GM21367 (cell line): ENCODE measurements at regions not wholly inside any gene's neighbourhood (a gene's known extent, or its start where the extent isn't known, plus 50 kb on each side); places are given as distances from the start of the nearest gene placed in this dataset.
A peak's percentile ranks its signal among the peaks of the same experiment; 100 is the strongest.

Source experiments
- ATAC-seq: cut with Tn5 transposase; IDR thresholded peaks from one replicate; pipeline ENCODE4 v1.9.1; 2021; ENCODE audit not compliant: unreplicated experiment

DNA sequence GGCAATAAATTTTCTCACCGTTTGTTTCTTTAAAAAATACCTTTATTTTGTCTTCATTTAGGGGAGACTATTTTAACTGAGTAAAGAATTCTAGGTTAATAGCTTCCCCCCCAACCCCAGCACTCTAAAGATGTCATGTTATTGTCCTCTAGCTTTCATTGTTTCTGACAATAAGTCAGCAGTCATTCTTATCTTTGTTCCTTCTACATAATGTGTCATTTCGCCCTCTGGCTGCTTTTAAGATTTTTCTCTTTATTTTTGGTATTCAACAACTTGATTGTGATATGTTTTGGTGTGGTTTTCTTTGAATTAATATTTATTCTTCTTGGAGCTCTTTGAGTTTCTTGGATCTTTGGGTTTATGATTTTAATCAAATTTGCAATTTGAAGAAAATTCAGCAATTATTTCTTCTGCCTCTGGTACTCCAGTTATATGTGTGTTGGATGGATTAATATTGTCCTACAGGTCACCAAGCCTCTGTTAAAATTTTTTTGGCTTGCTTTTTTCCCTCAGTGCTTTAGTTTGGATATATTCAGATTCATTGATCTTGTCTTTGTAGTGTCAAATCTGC, 64.6 kb upstream of the ELN start:
- ATAC-seq: no peak

DNA sequence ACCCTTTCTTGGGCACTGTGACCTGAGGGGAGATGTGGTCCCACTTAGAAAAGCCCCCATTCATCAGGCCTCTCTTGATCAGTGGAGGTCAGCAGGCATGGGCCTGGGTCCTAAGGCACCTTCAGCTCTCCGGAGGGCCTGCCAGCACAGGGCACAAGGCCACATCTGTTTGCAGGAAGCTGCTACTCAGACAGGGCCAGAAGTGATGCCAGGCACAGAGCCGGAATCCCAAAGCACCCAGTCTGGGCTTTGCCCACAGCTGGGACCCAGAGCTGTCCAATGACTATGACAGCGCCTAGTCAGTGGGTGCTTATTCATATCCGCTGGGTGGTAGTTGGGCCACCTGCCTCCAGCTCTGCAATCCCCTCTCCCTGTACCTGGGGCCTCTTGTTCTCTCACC, 63.2 kb upstream of the ELN start:
- ATAC-seq: no peak

GRCh38 chr7:73966062-73966940, 61.7 kb upstream of the ELN start:
- ATAC-seq: no peak

GRCh38 chr7:73966941-73967831, 60.8 kb upstream of the ELN start:
- ATAC-seq: no peak

GRCh38 chr7:73967832-73968290, 60.1 kb upstream of the ELN start:
- ATAC-seq: no peak

GRCh38 chr7:73968487-73968886, 59.5 kb upstream of the ELN start:
- ATAC-seq: no peak

DNA sequence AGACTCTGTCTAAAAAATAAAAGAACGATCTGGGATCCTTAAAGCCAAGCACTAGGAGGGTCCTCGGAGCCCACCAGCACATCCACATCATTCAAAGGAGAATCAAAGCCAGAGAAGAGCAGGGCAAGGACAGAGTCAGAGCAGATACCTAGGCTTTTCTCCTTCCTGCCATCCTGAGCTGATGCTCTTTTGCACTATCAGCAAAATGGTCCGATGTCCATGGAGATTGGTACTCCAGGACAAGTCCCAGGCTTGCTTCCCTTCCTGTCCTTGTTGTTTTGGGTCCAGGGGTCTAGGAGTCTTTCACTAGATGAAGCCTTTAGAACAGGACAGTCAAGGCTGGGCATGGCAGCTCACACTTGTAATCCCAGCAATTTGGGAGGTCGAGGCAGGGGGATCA, 58.0 kb upstream of the ELN start:
- no peak for ATAC-seq

DNA sequence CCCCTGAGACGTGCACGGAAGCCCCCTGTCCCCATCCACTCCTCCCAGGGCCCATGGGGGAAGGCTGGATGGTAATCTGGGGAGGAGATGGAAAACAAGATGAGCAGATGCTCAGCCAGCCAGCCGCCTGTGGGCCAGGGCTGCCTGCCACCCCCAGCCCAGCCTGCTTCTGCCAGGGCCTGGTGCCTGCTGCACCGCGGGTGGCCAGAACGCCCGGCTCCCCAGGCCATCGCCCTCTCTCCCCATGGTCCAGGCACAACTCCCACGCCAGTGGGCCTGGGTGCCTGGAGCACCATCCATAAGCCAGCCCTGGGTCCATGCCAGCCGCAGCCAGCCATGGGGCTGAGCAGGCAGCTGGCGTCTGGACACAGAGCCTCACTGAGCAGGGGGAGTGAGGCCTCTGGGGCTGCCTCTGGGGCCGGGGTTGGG, 57.2 kb upstream of the ELN start:
- ATAC-seq: no peak

GRCh38 chr7:73971322-73971703, 56.7 kb upstream of the ELN start:
- ATAC-seq: peak; percentile 62

DNA sequence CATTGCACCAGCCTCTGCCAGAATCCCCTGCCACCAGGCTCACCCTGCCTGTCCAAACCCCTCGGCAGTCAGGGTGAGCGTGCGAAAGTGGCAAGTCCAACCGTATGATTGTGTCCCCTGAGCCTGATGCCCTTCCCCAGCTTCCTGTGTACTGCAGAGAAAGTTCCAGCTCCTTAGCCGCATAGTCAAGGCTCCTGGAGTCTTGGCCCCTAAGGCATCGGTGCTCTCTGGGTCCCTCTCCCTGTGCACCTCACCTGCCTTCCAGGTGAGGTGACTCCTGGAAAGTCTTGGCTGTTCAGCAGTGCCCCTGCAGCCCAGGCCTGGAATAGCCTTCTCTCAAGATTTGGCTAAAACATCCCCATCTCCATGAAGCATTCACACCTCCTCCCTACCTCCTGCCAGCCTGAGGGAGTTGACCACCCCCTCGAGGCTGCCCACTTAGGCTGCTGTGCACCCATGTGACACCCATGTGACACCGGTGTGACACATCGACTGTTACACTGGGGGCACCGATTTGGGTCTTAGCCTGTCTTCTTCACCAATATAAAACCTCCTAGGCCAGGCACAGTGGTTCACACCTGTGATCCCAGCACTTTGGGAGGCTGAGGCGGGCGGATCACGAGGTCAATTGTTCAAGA, 56.1 kb upstream of the ELN start:
- no peak for ATAC-seq

DNA sequence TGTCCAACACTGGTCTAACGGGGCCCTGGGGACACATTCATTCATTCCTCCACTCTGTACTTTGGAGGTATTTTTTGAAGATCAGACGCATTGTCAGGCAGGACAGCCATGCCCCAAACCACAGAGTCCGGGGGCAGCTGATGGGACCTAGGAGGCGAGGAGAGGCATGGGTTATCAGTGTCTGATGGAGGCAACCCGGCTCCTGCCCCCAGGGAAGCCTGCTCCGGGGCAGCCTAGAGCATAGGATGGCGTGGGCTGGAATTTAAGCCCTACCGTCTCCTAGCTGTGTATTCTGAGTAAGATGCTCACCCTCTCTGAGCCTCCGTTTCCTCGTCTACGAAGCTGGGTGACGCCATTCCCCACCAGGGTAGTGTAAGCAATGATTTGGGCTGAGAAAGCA, 55.4 kb upstream of the ELN start:
- no peak for ATAC-seq

DNA sequence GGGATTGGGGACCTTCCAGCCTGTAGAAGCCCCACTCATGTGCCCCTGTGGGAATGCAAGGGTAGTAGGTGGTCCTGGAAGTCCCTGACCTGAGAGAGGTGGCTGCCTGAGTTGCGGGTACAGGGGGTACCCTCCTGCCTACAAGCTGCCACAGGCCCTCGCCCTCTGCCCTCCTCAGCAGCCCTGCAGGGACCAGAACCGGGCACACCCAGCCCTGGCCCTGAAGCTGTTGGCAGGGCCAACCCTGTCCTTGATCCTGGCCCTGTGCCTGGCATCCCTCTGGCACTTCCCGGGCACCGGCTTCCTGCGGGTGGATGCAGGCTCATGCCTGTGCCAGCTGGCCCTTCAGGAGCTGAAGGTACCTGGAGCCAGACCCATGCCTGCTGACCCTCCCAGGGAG, 54.9 kb upstream of the ELN start:
- ATAC-seq: no peak

DNA sequence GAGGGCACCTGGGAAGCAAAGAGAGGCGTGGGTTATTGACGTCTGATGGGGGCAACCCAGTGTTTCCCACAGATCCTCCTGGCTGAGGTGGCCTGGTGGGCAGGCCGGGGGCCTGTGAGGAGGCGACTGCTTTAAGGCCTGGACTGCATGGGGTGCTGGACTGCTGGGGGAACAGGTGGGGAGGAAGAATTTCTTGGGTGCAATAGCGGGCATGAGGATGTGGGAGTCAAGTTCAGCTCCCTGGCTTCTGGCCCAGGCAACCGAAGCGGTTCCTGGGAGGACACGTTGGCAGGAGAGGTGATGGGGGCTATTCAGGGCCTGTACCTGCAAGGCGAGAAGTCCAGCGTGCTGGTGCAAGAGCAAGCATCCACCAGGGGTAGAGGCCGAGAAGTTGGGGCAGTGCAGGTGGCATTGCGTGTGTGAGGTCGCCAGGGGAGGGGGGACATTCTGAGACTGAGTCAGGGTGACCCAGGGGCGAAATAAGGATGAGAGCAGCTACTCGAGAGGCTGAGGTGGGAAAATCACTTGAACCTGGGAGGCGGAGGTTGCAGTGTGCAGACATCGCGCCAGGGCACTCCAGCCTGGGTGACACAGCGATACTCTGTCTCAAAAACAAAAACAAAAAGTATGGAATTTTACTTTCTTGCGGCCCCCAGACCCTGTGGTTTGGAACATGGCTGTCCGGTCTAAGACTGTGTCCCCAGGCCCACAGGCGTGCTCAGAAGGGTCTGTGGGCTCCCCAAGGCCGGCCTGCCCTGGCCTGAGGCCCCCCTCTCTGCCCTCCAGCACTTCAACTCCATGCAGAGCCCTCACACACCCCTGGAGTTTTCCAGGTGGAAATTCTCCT, 53.6 kb upstream of the ELN start:
- ATAC-seq: no peak

- no peak for ATAC-seq
These were observed 52.7 kb upstream of the ELN start for GRCh38 chr7:73974948-73975926.

GRCh38 chr7:73976761-73977618, 51.0 kb upstream of the ELN start:
- no peak for ATAC-seq

- no peak for ATAC-seq
These were observed 50.1 kb upstream of the ELN start for GRCh38 chr7:73977619-73978618.
